T-helper 17 cell (primary cell): ENCODE measurements at regions not wholly inside any gene's neighbourhood (a gene's known extent, or its start where the extent isn't known, plus 50 kb on each side); places are given as distances from the start of the nearest gene placed in this dataset.

Experiments used
- ATAC-seq: fragments of 150-1000 bp; cut with Tn5 transposase; 2 replicates; pipeline ENCODE4 v1.10.0; 2021; ENCODE audit warnings: mild to moderate bottlenecking, moderate library complexity
- DNase-seq, 3 donors: peaks; one replicate each; pipeline versions ENCODE4 v3.0.0 to v3.0.0-alpha.2; 2020 to 2021
- H3K9me3 ChIP-seq: one replicate; pipeline ENCODE4 v1.7.0; 2013; ENCODE audit warnings: low read length, mild to moderate bottlenecking; ENCODE audit not compliant: control insufficient read depth, poor library complexity, severe bottlenecking
- H3K27ac Mint-ChIP-seq: one replicate; pipeline ENCODE4 v1.8.0; 2022; ENCODE audit warnings: mild to moderate bottlenecking, moderate library complexity, mixed read lengths
- H3K27me3 Mint-ChIP-seq: one replicate; pipeline ENCODE4 v1.8.0; 2022; ENCODE audit warnings: mixed read lengths
- H3K36me3 Mint-ChIP-seq: one replicate; pipeline ENCODE4 v1.8.0; 2022; ENCODE audit warnings: low read depth, mixed read lengths
- H3K4me1 Mint-ChIP-seq: one replicate; pipeline ENCODE4 v1.8.0; 2022; ENCODE audit warnings: mild to moderate bottlenecking, mixed read lengths
- H3K4me3 Mint-ChIP-seq: one replicate; pipeline ENCODE4 v1.8.0; 2022; ENCODE audit warnings: mild to moderate bottlenecking, moderate library complexity, mixed read lengths

DNA sequence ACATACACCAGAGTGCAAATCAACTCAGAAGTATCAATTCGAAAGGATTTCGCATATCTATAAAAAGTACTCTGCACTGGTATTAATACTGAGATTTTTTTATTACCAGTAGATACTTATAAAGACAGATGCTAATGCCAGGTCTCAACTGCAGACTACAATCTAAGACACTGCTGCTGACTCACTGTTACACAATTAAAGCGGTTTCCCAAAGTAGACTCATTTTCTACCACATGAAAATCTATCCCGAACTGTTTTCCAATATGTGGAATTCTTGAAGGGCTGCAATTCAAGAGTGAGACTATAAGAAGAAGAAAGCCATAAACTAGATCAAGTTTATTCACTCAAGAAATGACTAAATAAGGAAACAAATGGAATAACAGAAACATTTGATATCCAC lies 57.2 kb upstream of the ARHGAP32 start:
- Mint-ChIP-seq H3K4me3 (no peak overlapping the region), H3K27me3 (no peaks in the 10 kb centered on the region), H3K27ac (no peak overlapping the region), H3K36me3 (no peaks in the 10 kb centered on the region), H3K4me1 (peaks cover 6% of the 10 kb centered on the region)
- H3K9me3 ChIP-seq = no peaks in the 10 kb centered on the region
- DNase-seq (no peak), ATAC-seq (no peak)

DNA sequence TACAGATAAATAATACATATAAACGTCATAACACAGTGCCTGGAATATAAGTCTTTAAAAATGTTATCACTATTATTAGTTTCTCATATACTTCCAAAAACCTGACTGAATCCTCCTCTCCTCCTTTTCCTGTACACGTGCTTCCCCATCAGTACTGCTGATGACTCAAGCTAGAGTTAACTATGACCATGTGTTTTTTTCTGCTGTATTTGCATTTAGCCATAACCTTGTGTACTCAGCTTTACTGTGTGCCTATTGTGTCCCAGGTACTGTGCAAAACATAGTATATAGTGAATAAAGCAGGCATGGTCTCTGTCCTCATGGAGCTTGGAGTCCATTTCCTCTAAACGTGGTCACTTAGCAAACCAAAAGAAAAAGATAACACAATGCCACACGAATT lies 56.5 kb upstream of the ARHGAP32 start:
- no peak for ATAC-seq
- Mint-ChIP-seq H3K4me1 (peaks cover 6% of the 10 kb centered on the region), H3K27me3 (no peaks in the 10 kb centered on the region), H3K27ac (no peak overlapping the region), H3K36me3 (no peaks in the 10 kb centered on the region), H3K4me3 (no peak overlapping the region)
- DNase-seq = no peak
- no peaks in the 10 kb centered on the region for H3K9me3 ChIP-seq

DNA sequence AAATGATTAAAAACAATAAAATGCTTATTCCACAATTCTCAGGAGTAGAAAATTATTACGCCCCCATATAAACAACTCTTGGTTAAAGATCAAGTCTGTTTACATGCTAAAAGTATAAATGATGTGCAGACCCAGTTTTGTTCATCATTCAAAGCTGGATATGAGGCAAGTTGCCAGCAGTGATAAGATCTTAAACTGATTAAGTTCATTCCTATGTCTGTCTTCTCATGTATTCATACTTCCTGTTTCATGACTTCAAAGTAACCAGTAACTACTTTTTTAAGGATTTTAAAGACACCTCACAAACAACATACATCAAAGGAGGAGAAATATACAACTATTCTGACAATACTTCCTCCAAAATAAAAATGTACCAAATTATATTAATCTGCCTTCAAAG lies 55.0 kb upstream of the ARHGAP32 start:
- no peak overlapping the region for H3K27ac Mint-ChIP-seq
- H3K4me1 Mint-ChIP-seq = peaks cover 9% of the 10 kb centered on the region
- H3K36me3 Mint-ChIP-seq = no peaks in the 10 kb centered on the region
- DNase-seq = no peak
- no peaks in the 10 kb centered on the region for H3K9me3 ChIP-seq
- ATAC-seq = no peak
- H3K27me3 Mint-ChIP-seq = no peaks in the 10 kb centered on the region
- no peak overlapping the region for H3K4me3 Mint-ChIP-seq

DNA sequence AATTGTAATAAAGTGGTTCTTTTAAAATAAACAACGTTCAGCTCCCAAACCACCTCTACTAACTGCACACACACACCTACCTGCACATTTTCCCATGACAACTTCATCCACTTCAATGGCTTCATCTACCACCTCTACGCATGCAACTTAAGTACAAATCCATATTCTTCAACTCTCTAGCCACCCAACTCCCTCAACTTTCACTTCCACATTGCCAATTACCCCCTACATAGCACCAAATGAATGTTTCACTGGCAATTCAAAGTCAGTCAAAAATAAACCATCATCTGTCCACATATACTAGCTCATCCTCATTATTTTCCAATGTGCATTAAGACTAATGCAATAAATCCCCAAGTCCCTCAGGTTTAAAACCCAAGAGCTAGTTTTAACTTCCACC lies 50.7 kb upstream of the ARHGAP32 start:
- DNase-seq (no peak), ATAC-seq (no peak)
- Mint-ChIP-seq H3K27me3 (no peaks in the 10 kb centered on the region), H3K4me1 (peaks cover 7% of the 10 kb centered on the region), H3K27ac (no peak overlapping the region), H3K4me3 (no peak overlapping the region), H3K36me3 (peaks cover 2% of the 10 kb centered on the region)
- no peaks in the 10 kb centered on the region for H3K9me3 ChIP-seq
